ENCODE measurements at regions not wholly inside any gene's neighbourhood (a gene's known extent, or its start where the extent isn't known, plus 50 kb on each side); places are given as distances from the start of the nearest gene placed in this dataset.
"Not testable (repeated sequence)": the region's sequence is repeated elsewhere in the genome, so short reads cannot be mapped to it uniquely, and the experiment has no call there.

DNA sequence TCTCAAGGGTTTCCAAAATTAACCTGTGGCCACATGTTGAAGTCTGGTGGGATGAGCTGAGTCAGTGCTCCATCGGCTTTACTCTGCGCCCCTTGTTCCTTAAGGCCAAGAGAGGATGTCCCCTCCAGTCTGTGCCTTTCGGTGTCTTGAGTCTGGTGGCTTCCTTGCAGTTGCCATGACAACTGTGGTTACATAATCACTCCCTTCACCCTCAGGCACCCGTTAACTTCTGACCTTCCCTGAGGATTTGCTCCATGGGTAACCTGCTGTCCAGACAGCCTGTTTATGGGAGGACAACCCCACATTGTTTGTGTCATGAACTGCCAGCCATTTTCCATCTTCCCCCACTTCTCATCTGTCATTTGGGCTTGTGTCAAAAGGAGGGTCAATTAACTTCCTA lies 401.1 kb upstream of the LCORL start:
- Histone ChIP-seq H3K27ac (no peak overlapping the region), H3K4me3 (no peak overlapping the region)

DNA sequence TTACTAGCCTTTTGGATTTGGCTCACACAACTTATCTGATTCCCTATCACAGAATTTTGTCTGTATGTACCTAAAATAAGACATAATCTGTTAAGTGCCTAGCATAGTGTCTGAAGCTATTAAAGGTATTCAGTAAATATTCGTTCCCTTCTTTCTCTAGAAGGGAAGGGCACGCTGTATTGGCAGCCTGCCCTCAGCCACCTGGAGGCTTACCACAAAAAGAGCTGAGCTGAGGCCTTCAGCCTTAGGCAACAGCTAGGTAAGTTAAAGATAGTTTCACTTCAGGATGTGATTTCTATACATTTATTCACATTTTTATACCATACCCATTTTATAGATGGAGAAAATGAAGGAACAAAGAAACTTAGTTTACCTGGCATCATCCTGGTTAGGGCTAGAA lies 400.0 kb upstream of the LCORL start:
- Histone ChIP-seq H3K27ac (no peak overlapping the region), H3K4me3 (no peak overlapping the region)

DNA sequence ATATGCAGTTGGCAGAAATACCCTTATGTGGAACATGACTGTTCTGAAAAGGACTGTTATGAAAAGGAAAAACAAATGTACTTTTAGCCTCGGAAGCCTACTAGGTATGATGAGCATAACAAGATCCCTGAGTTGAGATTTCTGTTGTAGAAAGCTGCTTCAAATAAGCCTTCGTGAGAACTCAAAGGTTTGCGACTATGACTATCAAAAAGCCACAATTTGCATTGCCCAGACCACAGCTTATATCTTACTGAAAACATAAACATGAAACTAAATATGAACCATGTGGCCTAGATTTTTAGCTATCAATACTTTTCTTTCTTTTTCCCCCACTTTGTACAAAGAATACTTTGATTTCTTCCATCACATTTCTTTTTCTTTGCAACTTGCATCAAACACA lies 398.2 kb upstream of the LCORL start:
- H3K4me3 ChIP-seq, result no peak overlapping the region
- no peak overlapping the region for H3K27ac ChIP-seq

DNA sequence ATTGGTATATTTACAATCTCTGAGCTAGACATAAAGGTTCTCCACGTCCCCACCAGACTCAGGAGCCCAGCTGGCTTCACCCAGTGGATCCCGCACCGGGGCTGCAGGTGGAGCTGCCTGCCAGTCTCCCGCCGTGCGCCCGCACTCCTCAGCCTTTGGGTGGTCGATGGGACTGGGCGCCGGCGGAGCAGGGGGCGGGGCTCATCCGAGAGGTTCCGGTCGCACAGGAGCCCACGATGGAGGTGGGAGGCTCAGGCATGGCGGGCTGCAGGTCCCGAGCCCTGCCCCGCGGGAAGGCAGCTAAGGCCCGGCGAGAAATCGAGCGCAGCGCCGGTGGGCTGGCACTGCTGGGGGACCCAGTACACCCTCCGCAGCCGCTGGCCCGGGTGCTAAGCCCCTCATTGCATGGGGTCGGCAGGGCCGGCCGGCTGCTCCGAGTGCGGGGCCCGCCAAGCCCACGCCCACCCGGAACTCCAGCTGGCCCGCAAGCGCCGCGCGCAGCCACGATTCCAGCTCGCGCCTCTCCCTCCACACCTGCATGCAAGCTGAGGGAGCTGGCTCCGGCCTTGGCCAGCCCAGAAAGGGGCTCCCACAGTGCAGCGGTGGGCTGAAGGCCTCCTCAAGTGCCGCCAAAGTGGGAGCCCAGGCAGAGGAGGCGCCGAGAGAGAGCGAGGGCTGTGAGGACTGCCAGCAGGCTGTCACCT lies 396.8 kb upstream of the LCORL start:
- not testable (repeated sequence) for H3K27ac ChIP-seq, H3K4me3 ChIP-seq

DNA sequence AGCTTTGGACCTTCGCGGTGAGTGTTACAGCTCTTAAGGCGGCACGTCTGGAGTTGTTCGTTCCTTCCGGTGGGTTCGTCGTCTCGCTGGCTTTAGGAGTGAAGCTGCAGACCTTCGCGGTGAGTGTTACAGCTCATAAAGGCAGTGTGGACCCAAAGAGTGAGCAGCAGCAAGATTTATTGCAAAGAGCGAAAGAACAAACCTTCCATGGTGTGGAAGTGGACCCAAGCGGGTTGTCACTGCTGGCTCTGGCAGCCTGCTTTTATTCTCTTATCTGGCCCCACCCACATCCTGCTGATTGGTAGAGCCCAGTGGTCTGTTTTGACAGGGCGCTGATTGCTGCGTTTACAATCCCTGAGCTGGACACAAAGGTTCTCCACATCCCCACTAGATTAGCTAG lies 396.1 kb upstream of the LCORL start:
- not testable (repeated sequence) for H3K27ac ChIP-seq, H3K4me3 ChIP-seq

DNA sequence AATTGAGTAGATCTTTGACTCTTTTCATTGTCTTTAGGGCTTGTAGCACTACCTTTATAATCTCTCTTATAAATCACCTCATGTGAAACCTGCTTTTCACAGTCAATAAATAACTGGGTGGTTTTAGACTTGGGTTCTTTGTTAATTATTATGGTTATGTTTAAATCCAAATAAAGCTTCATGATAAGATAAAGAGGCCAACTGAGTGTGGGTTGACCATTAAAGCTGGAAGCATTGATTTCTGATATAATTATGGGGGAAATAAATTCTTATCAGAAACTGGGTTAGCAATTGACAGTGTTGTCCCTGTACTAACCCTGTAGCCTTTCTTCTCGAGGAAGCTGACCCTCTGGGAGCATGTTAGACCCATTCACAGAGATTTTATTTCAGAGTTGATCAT lies 384.7 kb upstream of the LCORL start:
- no peak overlapping the region for H3K4me3 ChIP-seq
- H3K27ac ChIP-seq, result no peak overlapping the region

DNA sequence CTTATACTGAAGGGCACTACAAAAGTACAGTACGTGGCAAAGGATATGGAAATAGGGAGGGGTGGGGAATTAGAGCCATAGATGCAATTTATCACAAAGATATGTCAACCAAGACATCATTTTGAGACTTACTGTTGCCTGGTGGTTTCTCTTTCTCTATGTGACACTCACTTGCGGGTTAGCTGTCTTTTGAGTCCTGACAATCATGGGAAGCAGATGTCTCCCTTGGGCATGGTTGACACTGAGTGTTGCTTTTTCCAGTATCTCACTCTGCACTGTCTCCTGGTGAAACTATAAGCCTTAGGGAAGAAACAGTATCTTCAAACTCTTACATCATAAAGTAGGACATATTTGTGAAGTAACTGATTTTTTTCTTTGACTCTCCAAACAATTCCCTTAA lies 383.5 kb upstream of the LCORL start:
- H3K27ac ChIP-seq, result no peak overlapping the region
- no peak overlapping the region for H3K4me3 ChIP-seq

DNA sequence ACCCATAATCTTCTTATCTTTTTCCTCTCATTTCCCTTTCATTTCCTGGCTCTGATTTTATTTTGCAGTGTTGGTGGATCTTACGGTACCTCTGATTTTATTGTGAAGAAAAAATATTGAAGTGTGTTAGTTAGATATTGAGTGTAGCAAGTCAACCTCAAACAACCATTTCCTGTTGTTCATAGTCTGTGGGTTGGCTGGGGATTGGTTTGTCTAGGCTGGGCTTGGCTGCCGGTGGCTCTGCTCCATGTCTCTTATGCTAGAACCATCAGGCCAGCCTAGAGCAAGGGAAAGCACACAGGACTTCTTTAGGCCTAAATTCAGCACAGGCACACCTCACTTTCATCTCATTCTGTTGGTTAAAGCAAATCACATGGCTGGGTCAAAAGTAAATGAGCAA lies 383.1 kb upstream of the LCORL start:
- no peak overlapping the region for H3K4me3 ChIP-seq
- no peak overlapping the region for H3K27ac ChIP-seq

DNA sequence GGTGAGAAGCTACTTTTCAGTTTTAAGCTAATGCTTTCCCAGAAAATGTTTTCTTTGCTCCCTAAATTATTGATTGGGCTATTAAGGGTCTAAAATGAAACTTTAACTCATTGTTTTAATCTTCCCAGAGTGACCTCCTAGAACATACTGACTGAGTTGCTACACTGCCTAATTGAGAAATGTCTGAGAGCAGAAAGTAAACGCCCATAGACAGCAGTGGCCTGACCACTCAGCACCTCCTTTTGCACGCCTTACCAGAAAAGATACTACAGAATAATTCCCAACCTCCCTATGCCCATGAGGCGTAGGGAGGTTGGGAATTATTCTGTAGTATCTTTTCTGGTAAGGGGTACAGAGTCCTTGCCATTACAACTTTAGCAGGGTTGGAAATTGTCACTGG lies 381.8 kb upstream of the LCORL start:
- no peak overlapping the region for H3K27ac ChIP-seq
- H3K4me3 ChIP-seq, result no peak overlapping the region

DNA sequence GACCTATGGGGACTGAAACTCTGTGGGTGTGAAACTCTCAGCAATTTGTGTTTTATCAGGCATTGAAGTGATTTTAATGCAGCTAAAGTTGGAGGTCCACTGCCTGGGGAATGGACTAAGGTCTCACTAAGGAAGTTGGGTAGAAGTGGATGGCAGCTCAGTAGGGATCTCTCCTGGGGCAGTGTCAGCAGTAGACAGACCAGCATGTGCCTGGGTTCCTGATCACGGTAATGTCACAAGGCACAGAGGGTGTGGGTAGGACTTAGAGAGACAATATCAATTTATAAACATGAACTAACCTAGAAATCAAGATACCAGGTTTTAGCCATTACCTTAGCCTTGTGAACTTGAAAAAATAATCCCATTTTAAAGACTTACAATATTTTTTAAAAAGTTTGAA lies 380.3 kb upstream of the LCORL start:
- Histone ChIP-seq H3K4me3 (no peak overlapping the region), H3K27ac (no peak overlapping the region)

DNA sequence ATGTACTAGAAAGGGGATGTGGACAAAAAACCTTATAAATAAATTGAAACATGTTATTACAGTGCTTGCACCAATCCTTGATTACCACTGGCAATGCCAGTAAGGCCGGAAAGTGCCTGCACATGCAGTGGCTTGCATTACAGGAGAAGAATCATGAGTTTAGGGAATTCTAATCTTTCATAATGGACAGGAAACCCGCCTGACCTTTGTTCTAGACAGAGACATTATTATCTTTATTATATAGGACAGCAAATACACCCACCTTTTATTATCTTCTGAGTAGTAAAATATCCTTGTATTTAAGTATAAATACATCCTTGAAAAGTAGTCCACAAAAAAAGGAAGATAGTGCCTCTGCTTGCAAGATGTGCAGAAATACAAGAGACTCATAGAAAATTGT lies 379.9 kb upstream of the LCORL start:
- no peak overlapping the region for H3K4me3 ChIP-seq
- no peak overlapping the region for H3K27ac ChIP-seq

DNA sequence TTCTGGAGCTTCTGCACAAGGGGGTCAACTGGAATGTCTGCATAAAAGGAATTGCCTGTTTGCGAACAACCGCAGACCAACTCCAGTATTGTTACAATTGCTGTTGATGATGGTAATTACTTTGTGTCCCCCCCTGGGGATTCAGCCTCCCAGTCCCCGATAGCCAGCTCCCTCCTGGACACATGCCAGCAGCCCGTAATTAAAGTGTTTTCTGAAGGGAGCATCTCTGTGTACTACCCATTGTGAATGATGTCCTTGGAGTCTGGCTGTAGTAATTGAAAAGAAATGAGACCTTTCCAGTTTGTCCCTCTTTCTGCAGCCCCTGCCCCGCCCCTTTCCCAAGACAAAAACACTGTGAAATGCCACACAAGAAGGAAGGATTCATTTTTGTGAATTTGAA lies 377.1 kb upstream of the LCORL start:
- H3K27ac ChIP-seq, result no peak overlapping the region
- no peak overlapping the region for H3K4me3 ChIP-seq

DNA sequence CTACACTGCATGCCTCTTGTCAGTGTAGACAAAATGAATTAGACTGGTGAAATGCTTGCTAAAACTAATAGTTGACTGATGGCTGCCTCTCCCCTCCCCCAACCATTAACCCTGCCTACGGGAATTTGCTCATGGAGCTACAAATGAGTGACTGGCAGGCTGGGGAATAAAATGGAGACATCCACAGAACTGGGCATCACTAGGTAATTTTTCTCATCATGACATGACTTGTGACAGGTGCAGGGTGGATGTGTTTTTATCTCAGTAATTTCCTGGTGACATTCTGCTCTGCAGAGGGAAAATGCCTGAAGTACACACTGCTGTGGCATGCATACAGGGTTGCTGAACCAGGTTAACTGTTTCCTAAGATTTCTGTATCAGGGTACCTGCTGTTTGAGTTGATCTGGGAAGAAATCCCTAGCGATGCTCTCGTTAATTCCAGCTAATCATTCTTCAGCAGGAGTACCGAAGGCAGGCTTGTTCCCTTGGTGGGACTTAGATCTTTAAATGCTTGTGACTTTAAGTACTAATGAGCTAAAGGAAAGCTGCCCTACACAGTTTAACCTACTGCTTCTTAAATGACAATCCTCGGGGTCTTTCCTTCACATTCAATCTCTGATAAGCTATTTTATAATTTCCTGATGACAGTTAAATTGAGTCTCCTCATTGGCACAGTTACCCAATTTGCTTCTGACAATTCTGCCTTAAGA lies 376.3 kb upstream of the LCORL start:
- H3K27ac ChIP-seq, result no peak overlapping the region
- H3K4me3 ChIP-seq, result no peak overlapping the region

DNA sequence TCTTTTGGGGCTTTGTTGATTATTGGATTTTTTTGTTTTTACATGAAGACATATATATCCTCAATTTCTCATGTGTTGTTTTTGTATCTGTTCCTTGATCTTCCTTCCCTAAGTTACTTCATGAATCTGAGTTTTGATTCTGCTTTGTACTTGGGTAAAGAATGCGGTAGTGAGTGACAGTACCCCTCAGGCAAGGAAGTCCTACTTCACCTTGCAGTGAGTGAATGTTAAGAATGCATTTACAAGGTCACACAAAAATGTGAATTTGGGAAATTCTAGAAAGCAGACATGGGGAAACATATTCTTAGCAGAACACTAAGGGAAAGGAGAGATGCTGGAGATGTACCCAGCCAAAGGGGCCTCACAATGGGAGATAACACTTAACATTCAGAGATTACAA lies 373.1 kb upstream of the LCORL start:
- H3K27ac ChIP-seq, result no peak overlapping the region
- H3K4me3 ChIP-seq, result no peak overlapping the region

DNA sequence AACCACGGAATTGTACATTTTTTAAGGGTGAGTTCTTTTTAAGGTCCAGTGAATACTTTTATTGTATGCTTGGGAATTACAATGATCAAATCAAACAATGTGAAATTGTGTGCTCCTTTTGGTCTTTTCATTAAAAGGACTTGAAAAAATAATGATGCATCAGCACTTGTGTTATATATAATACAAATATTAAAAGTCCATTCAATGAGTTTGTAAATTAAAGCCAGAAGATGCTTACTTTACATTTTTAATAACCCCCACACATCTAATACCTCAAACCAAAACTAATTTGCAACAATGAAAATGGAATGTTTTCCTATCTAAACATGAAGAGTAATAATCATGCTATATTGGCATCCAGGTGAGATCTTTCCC lies 369.8 kb upstream of the LCORL start:
- no peak overlapping the region for H3K4me3 ChIP-seq
- H3K27ac ChIP-seq, result no peak overlapping the region

DNA sequence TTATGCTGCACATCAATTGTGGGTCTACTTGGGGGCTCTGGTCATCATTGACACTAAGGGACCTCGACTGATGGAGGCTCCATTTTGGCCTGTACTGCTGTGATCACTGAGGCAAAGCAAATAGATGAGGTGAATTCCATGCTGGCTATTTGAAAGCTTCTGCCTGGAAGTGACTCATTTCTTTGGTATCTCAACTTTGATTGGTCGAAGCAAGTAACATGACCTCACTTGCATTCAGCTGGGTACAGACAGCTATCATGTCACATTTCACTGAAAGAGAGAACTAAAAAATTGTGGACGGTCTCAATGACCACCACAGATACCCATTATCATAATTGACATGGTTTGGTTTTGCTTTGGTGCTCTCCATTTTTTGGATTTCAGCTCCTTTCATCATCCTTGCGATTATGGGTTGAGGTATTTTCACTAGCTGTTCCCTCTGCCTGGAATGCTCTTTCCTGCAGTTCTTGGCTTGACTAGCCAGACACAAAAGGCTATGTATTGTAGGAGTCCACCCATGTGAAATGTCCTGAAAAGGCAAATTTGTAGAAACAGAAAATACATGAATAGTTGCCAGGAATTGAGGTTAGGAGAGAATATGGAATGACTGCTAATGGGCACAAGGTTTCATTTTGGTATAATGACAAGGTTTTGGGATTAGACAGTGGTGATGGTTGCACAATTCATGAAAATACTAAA lies 369.2 kb upstream of the LCORL start:
- Histone ChIP-seq H3K27ac (no peak overlapping the region), H3K4me3 (no peak overlapping the region)

DNA sequence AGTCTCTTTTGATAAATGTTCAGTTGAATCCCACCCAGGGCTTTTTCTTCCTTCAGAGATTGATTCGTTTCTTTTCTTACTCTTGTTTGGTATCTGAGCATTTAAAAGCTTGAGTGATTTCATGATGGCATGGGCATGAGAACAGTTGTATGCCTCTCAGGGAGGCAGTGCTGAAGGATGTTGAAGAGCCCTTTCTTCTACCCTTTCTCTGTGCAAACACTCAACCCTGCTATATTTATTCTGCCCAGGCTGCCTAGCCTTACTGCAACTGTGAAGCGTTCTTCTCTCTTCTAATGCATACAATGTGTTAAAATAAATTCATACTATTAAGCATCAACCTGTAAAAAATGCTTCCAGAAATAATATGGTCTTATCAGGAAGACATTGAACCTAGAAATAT lies 367.6 kb upstream of the LCORL start:
- no peak overlapping the region for H3K4me3 ChIP-seq
- H3K27ac ChIP-seq, result no peak overlapping the region

DNA sequence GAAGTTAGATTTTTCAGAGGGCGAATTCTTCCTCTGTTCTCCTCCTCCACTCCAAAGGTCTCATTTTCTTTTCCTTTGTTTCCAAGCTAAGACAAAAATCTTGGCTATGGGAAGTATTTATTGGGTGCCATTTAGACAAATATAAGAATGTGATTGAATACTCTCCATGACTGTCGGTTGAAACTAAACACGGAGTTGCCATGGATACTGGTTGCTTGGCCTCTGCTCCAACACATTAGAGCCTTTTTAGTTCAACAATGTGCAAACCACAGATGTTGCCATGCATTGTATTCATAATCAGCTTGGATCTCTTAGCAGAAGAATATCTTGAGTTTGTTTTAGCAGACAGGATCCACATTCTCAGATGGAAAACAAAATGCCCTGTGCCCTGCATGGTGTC lies 366.5 kb upstream of the LCORL start:
- H3K27ac ChIP-seq, result no peak overlapping the region
- H3K4me3 ChIP-seq, result no peak overlapping the region

DNA sequence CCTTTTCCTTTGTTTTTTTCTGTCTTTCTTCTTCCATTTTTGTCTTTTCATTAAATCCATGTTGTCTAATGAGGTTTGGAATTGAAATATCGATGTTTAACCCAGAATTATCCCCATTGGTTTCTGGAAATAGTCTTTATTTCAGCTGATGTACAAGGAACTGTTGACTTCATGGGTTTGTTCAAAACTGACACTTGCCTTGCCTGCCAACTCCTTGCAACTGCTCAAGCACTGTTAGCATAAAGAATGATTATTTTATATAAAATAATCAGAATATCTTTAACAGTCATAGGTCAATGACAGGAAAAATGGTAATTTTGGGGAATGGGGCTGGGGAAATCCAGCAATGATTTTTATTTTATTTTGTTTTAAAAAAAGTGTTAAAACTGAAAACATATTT lies 359.6 kb upstream of the LCORL start:
- H3K27ac ChIP-seq, result no peak overlapping the region
- no peak overlapping the region for H3K4me3 ChIP-seq

DNA sequence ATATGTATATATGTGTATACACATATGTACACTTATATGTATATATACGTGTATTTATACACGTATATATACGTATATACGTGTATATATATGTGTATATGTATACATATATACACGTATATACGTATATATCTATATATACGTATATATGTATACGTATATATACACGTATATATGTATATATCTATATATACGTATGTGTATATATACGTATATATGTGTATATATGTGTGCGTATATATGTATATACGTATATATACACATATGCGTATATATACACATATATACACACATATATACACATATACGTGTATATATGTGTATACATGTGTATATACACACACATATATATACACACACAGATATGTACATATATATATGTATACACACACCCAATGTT lies 348.0 kb upstream of the LCORL start:
- H3K4me3 ChIP-seq, result no peak overlapping the region
- no peak overlapping the region for H3K27ac ChIP-seq

DNA sequence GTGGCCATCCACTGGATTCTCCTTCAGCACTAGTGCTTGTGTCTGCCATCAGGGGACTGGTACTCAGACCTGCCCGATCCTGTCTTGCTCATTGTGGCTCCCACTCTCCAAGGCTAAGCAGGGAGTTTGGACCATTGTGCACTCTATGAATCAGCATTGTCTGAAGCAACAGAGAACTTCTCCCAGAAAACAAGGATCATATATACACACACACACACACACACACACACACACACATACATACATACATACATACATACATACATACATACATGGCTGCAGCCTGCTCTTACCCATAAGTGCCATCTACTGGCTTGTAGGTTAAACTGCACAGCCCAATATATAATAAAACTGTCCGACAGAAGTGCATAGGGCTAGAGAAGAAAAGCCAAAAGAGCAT lies 345.3 kb upstream of the LCORL start:
- Histone ChIP-seq H3K4me3 (no peak overlapping the region), H3K27ac (no peak overlapping the region)
